Stimulated activated memory B cell treated with anti-CD40 and anti-IgM and Interleukin-4, amounts not matched to agents 10 μg/mL and 1 μg/mL and 100 μg/mL, for 72 hours (primary cell): ENCODE measurements at regions not wholly inside any gene's neighbourhood (a gene's known extent, or its start where the extent isn't known, plus 50 kb on each side); places are given as distances from the start of the nearest gene placed in this dataset.
"Not testable (repeated sequence)": the region's sequence is repeated elsewhere in the genome, so short reads cannot be mapped to it uniquely, and the experiment has no call there.

ENCODE experiments used
- ATAC-seq: fragments of 150-1000 bp; cut with Tn5 transposase; 2 replicates; pipeline ENCODE4 v1.10.0; 2021
- H3K27ac Mint-ChIP-seq: one replicate; pipeline ENCODE4 v1.8.0; 2022; ENCODE audit warnings: mild to moderate bottlenecking, mixed read lengths
- H3K27me3 Mint-ChIP-seq: one replicate; pipeline ENCODE4 v1.8.0; 2022; ENCODE audit warnings: mixed read lengths
- H3K36me3 Mint-ChIP-seq: one replicate; pipeline ENCODE4 v1.8.0; 2022; ENCODE audit warnings: mixed read lengths
- H3K4me1 Mint-ChIP-seq: one replicate; pipeline ENCODE4 v1.8.0; 2022; ENCODE audit warnings: mixed read lengths
- H3K4me3 Mint-ChIP-seq: one replicate; pipeline ENCODE4 v1.8.0; 2022; ENCODE audit warnings: mild to moderate bottlenecking, moderate library complexity, mixed read lengths
- H3K9me3 Mint-ChIP-seq: one replicate; pipeline ENCODE4 v1.8.0; 2022; ENCODE audit warnings: mixed read lengths

DNA sequence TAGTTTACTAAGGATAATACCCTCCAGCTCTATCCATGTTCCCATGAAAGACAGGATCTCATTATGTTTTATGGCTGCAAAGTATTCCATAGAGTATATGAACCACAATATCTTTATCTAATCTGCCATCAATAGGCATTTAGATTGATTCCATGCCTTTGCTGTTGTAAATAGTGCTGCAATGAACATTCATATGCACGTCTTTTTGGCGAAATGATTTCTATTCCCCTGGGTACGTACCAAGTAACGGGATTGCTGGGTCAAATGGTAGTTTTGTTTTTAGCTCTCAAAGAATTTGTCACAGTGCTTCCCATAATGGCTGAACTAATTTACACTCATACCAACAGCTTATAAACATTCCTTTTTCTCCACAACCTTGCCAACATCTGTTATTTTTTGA is 750.9 kb downstream of the BRINP3 start:
- Mint-ChIP-seq H3K4me3 (no peak overlapping the region), H3K9me3 (no peaks in the 10 kb centered on the region), H3K36me3 (no peaks in the 10 kb centered on the region), H3K4me1 (no peaks in the 10 kb centered on the region), H3K27me3 (no peaks in the 10 kb centered on the region), H3K27ac (no peak overlapping the region)
- ATAC-seq, result no peak

DNA sequence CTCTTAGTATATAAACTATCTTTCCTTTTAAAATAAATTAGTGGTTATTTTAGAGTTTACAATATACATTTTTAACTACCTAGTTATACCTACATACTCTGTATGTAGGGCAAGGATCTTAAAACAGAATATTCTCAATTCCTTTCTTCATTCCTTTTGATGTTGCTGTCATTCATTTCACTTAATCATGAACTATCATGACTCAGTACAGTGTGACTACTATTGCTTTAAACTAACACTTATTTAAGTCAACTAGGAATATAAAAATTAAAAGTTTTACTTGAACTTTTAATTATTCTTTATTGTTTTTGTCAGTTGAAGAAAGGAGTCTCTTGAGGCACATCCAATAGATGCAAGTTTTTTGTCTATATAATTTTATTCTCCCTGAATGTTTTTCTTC is 726.4 kb downstream of the BRINP3 start:
- no peaks in the 10 kb centered on the region for H3K27me3 Mint-ChIP-seq
- H3K9me3 Mint-ChIP-seq, result peaks cover 4% of the 10 kb centered on the region
- no peak overlapping the region for H3K4me3 Mint-ChIP-seq
- H3K36me3 Mint-ChIP-seq, result no peaks in the 10 kb centered on the region
- H3K4me1 Mint-ChIP-seq, result no peaks in the 10 kb centered on the region
- no peak for ATAC-seq
- no peak overlapping the region for H3K27ac Mint-ChIP-seq

DNA sequence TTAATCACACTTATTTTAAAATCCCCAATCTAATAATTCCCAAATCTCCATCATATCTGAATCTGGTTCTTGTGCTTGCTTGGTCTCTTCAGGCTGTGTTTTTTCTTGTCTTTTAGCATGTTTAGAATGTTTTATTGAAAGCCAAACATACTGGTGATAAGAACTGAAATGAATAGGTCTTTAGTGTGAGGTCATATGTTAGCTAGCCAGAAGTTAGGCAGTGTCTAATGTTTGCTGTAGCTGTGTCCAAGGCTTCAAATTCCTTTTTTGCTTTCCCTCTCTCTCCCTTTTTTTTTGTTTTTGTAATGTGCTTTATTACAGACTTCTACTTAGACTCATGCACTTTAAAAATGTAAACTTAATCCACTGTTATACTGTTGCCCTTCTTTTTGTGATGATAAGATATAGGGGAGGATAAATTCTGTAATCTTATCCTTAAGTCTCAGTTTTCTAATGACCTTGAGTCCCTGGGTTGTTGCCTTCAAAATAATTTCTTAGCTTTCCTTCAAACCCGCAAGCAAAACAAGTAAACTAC is 725.1 kb downstream of the BRINP3 start:
- Mint-ChIP-seq H3K27ac (no peak overlapping the region), H3K9me3 (peaks cover 4% of the 10 kb centered on the region), H3K27me3 (no peaks in the 10 kb centered on the region), H3K36me3 (no peaks in the 10 kb centered on the region), H3K4me1 (no peaks in the 10 kb centered on the region), H3K4me3 (no peak overlapping the region)
- ATAC-seq, result no peak

DNA sequence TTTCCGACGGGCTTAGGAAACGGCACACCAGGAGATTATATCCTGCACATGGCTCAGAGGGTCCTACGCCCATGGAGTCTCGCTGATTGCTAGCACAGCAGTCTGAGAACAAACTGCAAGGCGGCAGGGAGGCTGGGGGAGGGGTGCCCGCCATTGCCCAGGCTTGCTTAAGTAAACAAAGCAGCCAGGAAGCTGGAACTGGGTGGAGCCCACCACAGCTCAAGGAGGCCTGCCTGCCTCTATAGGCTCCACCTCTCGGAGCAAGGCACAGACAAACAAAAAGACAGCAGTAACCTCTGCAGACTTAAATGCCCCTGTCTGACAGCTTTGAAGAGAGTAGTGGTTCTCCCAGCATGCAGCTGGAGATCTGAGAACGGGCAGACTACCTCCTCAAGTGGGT is 722.6 kb downstream of the BRINP3 start:
- H3K36me3 Mint-ChIP-seq, H3K4me3 Mint-ChIP-seq, H3K4me1 Mint-ChIP-seq, H3K9me3 Mint-ChIP-seq, ATAC-seq, H3K27me3 Mint-ChIP-seq, H3K27ac Mint-ChIP-seq: not testable (repeated sequence)

DNA sequence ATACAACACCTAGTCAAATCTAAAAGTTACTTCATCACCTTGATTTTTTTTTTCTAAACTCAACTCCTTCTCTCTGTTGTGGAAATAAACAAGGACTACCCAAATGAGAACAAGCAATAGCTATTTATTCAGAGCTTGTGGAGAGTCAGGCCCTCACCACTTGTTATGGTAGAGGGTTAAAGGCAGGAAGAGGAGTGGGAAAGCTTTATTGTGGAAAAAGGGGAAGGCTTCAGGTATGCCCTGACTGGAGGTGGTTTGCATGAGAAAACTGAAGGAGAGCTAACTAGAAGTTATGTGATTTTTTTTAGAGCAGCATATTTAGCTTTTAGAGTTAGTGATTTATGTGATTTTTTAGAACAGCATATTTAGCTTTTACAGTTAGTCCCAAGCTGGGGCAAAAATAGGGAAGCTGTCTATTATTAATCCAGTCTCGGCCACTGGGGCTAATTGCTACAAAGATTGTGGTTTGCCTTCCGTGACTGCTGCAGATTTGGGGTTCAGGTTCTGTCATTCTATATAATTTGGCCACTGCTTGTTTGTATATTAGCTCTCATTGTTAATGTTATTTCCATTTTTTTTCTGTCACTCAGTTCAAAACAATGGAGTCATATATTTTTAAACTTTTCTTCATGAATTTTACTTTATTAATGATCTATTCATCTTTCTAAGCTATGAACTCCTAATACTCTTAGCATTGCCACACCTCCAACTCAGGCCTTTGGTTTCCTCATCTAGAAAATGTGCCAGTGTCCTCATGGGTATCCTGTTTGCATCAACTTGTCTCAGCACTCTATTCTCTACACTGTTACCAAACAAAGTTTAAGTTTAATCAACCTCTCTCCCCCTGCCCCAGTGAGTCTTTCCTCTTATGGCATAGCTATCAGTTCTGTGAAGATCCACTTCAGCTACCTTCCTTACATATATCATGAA is 713.0 kb downstream of the BRINP3 start:
- H3K36me3 Mint-ChIP-seq, result no peaks in the 10 kb centered on the region
- no peaks in the 10 kb centered on the region for H3K9me3 Mint-ChIP-seq
- H3K27me3 Mint-ChIP-seq, result no peaks in the 10 kb centered on the region
- ATAC-seq, result no peak
- no peak overlapping the region for H3K27ac Mint-ChIP-seq
- no peak overlapping the region for H3K4me3 Mint-ChIP-seq
- H3K4me1 Mint-ChIP-seq, result no peaks in the 10 kb centered on the region

DNA sequence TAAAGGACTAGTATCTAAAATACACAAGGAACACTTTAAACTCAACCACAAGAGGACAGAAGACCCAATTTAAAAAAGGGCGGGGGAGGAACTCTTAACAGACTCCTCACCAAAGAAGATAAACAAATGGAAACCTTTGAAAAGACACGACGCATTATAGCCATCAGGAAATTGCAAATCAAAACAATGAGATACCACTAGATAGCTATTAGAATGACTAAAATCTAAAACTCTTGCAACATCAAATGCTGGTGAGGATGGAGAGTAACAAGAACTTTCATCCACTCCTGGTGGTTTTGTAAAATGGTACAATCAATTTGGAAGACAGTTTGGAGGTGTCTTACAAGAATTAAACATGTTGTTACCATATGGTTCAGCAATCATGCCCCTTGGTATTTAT is 708.2 kb downstream of the BRINP3 start:
- no peak overlapping the region for H3K27ac Mint-ChIP-seq
- H3K4me3 Mint-ChIP-seq, result no peak overlapping the region
- ATAC-seq, result no peak
- H3K27me3 Mint-ChIP-seq, result no peaks in the 10 kb centered on the region
- H3K36me3 Mint-ChIP-seq, result no peaks in the 10 kb centered on the region
- no peaks in the 10 kb centered on the region for H3K9me3 Mint-ChIP-seq
- no peaks in the 10 kb centered on the region for H3K4me1 Mint-ChIP-seq

DNA sequence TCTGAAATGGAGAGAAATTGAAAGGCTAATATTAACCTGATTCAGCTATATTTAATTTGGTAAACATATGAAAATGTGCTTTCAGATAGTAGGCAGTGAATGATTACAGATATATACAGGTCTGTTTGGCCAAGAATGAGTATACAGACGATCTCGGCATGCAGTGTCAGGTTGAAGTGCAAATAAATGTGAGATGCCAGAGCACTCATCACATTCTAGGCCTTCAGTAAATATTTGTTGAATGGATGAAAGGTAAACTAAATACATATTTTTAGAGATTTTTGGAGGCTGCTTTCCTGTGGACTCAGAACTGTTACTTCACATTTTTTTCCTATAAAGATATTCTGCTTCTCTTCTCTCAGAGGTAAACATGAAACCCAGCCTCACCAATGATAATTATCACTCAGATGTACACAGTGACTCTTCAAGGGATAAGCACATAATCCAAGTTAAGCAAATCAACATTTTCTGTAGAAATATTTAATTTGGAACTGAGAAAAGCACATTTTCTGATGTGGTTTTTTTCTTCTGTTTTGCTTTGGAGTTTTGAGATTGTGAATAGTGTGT is 702.9 kb downstream of the BRINP3 start:
- H3K4me1 Mint-ChIP-seq, result no peaks in the 10 kb centered on the region

DNA sequence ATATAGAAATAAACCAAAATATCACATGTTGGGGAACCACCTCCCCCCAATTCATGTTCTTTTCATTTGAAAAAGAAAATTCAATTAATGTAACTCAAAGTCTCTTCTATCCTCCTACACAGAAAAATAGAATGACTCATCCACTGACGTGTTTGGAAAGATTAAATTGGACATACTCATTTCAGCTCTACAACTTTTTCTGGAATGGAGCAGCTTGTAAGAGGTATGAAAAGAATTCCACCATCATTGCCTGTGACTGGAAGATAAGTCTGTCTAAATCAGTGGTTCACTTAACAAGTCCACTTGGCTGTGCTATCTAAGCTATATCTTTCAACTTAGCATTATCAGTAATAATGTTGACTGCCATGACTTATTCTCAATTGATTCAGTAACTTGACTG is 702.3 kb downstream of the BRINP3 start:
- Mint-ChIP-seq H3K9me3 (no peaks in the 10 kb centered on the region), H3K27me3 (no peaks in the 10 kb centered on the region), H3K27ac (no peak overlapping the region), H3K4me3 (no peak overlapping the region), H3K4me1 (no peaks in the 10 kb centered on the region), H3K36me3 (no peaks in the 10 kb centered on the region)
- ATAC-seq, result no peak

More for the DNA sequence above, 702.9 kb downstream of the BRINP3 start:
- no peaks in the 10 kb centered on the region for H3K9me3 Mint-ChIP-seq
- no peak for ATAC-seq
- no peak overlapping the region for H3K27ac Mint-ChIP-seq
- no peaks in the 10 kb centered on the region for H3K36me3 Mint-ChIP-seq
- no peak overlapping the region for H3K4me3 Mint-ChIP-seq
- no peaks in the 10 kb centered on the region for H3K27me3 Mint-ChIP-seq

DNA sequence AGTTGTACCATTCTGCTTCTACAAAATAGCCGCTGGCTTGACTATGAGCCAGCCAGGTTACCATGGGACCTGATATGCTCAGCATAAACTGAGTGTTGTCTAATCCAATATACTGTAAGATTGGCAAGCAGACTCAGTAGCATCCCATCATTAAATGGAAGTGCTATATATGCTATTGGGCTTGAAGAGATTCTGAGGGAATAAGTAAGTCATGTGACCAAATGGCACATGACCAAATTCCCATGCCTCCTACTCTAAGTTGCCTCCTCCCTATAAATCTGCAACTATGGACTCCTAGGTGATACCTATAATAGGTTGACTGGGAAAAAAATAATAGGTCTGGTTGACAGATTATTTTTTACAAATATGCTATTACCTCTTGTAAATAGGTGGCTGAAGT is 698.6 kb downstream of the BRINP3 start:
- no peaks in the 10 kb centered on the region for H3K4me1 Mint-ChIP-seq
- H3K4me3 Mint-ChIP-seq, result no peak overlapping the region
- no peak overlapping the region for H3K27ac Mint-ChIP-seq
- H3K27me3 Mint-ChIP-seq, result no peaks in the 10 kb centered on the region
- H3K36me3 Mint-ChIP-seq, result no peaks in the 10 kb centered on the region
- ATAC-seq, result no peak
- H3K9me3 Mint-ChIP-seq, result no peaks in the 10 kb centered on the region

DNA sequence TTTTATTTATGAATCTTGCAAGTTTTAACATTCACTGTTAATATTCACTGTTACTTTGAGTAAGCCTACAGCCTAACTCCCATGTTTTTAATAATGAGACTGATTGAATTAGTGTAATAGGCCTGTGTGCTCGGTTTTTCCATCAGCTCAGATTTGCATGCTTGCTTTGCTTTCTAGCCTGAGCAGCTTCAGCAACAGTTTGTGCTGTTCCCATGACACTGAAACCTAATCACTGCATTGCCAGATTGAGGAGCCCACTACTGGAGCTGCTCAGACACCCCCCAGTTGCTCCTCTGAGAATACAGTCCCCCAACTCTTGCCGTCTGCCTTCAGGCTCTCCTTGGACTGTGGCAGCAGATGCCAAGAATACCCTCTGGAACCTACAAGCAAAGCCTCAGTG is 695.4 kb downstream of the BRINP3 start:
- no peak for ATAC-seq
- H3K27ac Mint-ChIP-seq, result no peak overlapping the region
- no peaks in the 10 kb centered on the region for H3K9me3 Mint-ChIP-seq
- H3K36me3 Mint-ChIP-seq, result no peaks in the 10 kb centered on the region
- no peak overlapping the region for H3K4me3 Mint-ChIP-seq
- H3K27me3 Mint-ChIP-seq, result no peaks in the 10 kb centered on the region
- H3K4me1 Mint-ChIP-seq, result no peaks in the 10 kb centered on the region

DNA sequence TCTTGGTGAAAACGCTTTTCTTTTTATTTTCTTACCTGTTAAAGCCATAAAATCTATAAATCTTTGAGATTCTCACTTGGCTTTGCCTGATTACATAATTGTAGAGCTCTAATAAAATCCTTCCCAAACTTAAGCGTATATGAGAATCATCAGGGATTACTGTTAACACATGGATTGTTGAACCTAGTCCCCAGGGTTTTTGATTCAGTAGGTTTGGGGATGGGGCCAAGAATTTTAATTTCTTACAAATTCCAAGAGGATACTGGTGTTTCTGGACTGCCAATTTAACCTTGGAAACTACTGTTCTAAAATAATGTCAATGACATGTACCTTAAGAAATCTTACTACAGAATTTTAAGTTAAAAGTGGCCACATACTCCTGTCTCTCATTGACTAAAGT is 694.2 kb downstream of the BRINP3 start:
- no peak overlapping the region for H3K27ac Mint-ChIP-seq
- no peaks in the 10 kb centered on the region for H3K4me1 Mint-ChIP-seq
- peaks cover 3% of the 10 kb centered on the region for H3K9me3 Mint-ChIP-seq
- no peak for ATAC-seq
- no peaks in the 10 kb centered on the region for H3K36me3 Mint-ChIP-seq
- H3K4me3 Mint-ChIP-seq, result no peak overlapping the region
- no peaks in the 10 kb centered on the region for H3K27me3 Mint-ChIP-seq

DNA sequence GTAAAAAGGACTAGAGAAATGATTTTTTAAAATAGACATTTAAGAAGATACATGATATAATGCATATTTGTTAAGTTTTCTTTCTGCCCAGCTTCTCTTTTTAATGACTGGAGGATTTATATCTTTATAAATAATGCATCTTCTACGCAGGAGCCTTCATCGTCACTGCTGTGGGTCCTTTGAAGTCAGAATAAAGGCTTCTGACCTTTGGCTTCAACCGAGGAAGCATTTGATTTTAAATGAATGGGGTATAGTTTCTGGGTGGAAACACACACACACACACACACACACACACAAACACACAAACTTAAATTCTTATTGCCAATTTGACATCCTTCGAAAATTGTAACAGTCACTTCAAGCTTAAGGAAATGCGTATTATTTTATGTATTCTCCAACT is 690.9 kb downstream of the BRINP3 start:
- H3K4me1 Mint-ChIP-seq, result no peaks in the 10 kb centered on the region
- no peaks in the 10 kb centered on the region for H3K27me3 Mint-ChIP-seq
- H3K27ac Mint-ChIP-seq, result no peak overlapping the region
- H3K9me3 Mint-ChIP-seq, result peaks cover 7% of the 10 kb centered on the region
- no peaks in the 10 kb centered on the region for H3K36me3 Mint-ChIP-seq
- no peak for ATAC-seq
- no peak overlapping the region for H3K4me3 Mint-ChIP-seq

DNA sequence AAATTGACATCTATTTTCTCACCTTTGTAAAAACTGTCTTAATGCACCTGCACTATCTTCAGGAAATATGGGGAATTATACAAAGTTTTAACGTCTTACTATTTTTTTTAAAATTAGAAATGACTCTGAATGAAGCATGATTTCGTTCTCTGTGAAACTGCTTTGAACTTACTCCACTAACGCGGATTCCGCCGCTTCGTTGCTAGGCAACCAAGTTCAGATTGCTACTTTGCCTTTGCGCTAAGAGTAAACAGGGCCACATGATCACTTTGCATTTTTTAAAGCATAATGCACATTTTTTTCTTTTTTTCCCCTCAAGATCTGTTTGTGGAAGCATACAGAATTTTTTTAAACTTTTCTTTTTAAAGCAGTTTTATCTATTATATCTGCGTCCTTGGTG is 690.5 kb downstream of the BRINP3 start:
- Mint-ChIP-seq H3K27me3 (no peaks in the 10 kb centered on the region), H3K9me3 (peaks cover 7% of the 10 kb centered on the region), H3K4me1 (no peaks in the 10 kb centered on the region), H3K4me3 (no peak overlapping the region), H3K27ac (no peak overlapping the region), H3K36me3 (no peaks in the 10 kb centered on the region)
- ATAC-seq, result no peak

DNA sequence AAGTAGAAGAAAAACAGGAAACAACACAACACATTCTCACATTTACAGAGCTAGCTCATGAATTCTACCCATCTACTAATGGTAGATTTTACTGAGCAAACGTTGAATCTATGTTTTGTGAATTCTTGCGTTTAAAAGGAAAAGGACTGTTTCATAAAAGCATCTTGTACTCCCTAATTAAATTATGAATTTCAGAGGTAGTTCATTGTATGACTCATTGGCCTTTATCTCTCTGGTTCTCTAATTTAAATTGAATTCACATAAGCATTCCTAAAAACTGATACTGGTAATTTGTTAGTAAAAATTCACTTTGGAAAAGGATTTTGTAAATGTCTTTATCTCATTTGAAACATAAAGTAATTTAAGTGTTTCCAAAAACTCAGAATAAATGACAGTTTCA is 687.3 kb downstream of the BRINP3 start:
- H3K27ac Mint-ChIP-seq, result no peak overlapping the region
- no peak overlapping the region for H3K4me3 Mint-ChIP-seq
- no peaks in the 10 kb centered on the region for H3K4me1 Mint-ChIP-seq
- H3K27me3 Mint-ChIP-seq, result no peaks in the 10 kb centered on the region
- no peaks in the 10 kb centered on the region for H3K36me3 Mint-ChIP-seq
- ATAC-seq, result no peak
- peaks cover 13% of the 10 kb centered on the region for H3K9me3 Mint-ChIP-seq

DNA sequence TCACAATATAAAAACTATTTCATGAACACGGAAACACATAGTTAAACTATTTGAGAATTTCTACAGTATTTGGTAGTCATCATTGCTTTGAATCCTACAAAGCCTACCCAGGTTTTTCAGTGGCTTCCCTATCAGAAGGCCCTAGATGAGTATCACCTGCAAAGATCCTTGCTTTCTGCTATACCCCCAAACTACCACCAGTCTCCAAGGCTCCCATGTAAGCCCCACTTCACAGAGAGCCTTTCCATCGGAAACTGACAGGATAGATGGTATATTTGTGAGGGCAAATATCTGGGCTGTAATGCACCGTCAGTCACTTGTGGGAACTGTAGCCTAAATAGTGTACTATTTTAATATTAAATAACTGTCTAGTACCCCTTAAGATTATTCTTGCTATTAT is 674.3 kb downstream of the BRINP3 start:
- H3K4me1 Mint-ChIP-seq, result no peaks in the 10 kb centered on the region
- H3K27ac Mint-ChIP-seq, result no peak overlapping the region
- ATAC-seq, result no peak
- no peaks in the 10 kb centered on the region for H3K27me3 Mint-ChIP-seq
- H3K4me3 Mint-ChIP-seq, result no peak overlapping the region
- peaks cover 4% of the 10 kb centered on the region for H3K9me3 Mint-ChIP-seq
- H3K36me3 Mint-ChIP-seq, result no peaks in the 10 kb centered on the region

DNA sequence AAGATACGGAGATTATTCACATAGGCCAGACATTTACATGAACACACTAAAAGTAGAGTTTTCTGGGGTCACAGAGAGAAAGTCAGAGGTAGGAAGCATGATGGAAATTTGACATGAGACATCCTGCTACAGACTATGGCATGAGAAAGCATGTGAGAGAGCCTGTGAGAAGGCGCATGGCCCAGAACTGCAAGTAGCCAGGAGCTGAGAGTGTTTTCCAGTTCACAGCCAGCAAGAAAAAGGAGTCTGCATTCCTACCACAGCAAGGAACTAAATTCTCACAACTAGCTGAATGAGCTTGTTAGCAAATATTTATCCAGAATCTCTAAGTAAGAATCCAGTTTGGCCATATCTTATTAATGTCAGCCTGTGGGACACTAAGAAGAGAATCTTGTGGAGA is 673.3 kb downstream of the BRINP3 start:
- Mint-ChIP-seq H3K36me3 (no peaks in the 10 kb centered on the region), H3K9me3 (no peaks in the 10 kb centered on the region), H3K27ac (no peak overlapping the region), H3K4me3 (no peak overlapping the region), H3K4me1 (no peaks in the 10 kb centered on the region), H3K27me3 (no peaks in the 10 kb centered on the region)
- ATAC-seq, result no peak
